Effector CD8-positive, alpha-beta T cell (primary cell): ENCODE measurements at regions not wholly inside any gene's neighbourhood (a gene's known extent, or its start where the extent isn't known, plus 50 kb on each side); places are given as distances from the start of the nearest gene placed in this dataset.

Experiments used
- DNase-seq: peaks from one replicate; lab custom pipeline; 2025; lab: John Stamatoyannopoulos, UW

DNA sequence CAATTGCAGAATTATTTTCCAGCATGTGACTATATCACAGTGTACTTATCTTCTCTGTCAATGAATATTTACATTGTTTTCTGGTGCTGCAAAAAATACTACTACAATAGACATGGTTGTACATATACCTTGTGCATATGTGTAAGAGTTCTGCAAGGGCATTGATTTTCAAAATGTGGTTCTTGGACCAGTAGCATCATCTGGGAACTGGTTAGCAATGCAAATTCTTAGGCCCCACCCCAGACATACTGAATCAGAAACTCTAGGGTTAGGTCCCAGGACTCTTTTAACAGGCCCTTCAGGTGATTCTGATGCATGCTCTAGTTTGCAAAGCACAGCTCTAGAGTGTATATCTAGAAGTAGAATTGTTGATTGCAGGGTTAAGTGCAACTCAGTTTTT is 292.3 kb downstream of the ZNF621 start:
- no peak for DNase-seq

DNA sequence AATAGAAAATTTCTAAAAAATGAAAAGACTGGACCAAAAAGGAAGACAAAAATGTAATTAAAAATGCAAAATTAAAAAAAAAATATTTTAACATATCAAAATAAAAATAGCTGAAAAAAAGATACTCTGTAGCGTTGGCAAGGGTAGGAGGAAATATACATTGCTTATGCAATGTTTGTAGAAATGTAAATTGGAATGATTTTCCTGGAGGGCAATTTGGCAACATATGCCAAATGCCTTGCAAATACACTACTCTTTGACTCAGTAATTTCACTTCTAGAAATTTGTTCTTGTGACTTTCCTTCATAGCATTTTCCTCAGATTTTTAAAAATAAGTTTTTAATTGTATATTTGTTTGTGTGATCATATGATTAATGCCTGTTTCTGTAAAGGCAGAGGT is 296.6 kb downstream of the ZNF621 start:
- DNase-seq, result no peak

DNA sequence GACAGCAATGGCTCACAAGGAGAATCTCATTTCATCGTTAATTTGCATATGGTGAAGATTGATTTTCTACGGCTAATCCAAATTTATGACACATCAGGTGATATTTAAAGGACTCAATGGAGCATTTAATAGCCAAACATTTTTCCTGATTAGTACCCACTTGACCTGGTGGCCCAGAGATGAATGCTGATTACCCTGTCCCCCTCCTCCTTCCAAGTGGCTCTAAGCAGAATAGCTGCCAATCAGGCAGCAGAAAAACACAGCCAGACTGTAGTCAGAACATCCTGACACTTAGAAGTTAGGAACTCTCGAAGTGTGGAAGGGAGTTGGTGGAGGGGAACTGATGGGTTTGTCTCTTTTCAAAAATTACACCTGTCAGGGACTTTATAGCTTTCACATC is 302.5 kb downstream of the ZNF621 start:
- DNase-seq, result no peak

DNA sequence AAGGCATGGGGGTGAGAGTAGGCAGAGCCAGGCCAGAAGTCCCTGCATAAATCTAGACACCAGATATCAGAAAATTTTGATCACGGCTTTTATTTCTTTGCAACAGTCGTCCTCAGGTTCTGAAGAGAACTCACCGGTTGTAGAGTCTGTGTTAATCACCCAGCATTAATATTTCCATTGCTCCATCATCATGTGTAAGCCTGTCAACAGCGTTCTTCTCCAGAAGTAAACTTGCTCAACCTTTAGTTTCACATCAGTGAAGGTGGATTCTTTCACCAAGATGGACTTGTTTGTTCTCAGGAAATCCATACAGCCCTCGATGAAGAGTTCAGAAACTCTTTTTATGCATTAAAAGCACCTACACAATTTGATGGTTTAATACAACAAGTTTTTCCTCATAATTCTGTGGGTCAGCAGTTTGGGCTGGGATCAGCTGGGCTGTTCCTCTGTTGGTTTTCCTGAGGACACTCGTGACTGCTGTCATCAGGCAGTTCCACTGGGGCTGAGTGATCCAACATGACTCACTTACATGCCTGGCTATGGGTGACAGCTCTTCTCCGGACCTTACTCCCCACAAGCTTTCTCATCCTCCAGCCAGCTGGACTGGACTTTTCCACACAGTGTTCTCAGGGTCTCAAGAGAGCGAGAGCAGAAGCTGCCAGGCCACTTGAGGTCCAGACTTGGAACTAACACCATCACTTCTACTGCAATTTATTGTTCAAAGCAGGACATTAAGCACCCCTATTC is 303.4 kb downstream of the ZNF621 start:
- DNase-seq, result no peak

DNA sequence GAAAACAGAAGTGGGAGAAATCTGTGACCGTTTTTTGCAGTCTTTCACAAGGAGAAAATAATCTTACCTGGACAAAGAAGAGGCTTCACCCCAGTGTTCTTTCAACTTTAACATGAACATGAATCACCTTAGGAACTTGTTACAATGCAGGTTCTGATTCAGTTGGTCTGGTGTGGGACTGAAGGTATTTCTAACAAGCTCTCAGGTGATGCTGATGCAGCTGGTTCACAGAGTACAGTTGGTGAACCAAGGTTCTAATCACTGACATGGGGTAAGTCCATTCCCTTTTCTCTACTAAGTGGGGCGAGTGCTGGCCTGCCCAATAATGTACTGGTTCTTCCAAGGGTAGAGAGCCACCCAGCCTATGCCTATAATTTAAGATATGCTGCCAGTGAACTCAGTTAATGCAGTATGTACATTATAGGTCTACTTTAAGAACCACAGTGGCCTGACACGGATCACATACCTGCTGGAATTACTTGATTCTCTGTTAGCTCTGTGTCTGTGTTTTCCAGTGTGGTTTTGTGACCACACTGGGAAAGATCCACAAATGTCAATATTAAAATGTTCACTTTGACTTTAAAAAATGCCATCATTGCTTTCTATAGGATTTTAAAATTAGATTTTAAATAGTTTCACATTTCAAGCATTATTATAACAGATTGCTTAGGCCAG is 304.1 kb downstream of the ZNF621 start:
- no peak for DNase-seq

DNA sequence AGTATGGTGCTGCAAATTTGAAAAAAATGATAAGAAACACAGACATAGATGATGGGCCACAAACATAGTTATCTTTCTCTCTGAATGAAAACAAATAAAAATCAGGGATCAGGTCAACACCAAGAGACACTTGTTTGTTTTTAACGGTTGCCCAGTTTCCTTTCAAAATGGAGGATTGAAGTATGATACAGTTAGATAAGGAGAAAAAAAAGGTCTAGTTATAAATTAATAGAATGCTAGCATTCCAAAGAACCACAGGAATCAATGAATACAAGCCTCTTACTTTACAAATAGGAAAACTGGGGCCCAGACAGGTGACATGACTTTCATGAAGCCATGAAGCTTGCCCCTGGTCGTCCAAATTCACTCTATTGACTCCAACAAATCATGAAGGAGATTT is 305.1 kb downstream of the ZNF621 start:
- no peak for DNase-seq

DNA sequence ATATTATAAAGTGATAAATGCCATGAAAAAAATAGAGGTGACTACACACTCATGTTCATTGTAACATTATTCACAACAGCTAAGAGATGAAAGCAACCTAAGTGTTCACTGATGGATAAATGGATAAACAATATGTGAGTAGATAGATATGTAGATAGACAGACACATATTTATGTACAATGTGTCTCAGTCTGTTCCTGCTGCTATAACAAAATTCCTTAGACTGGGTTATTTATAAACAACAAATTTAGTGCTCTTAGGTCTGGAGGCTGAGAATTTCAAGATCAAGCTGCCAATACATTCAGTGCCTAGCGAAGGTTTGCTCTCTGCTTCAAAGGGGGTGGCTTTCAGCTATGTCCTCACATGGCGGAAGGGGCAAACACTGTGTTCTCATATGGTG is 312.5 kb downstream of the ZNF621 start:
- DNase-seq, result no peak

DNA sequence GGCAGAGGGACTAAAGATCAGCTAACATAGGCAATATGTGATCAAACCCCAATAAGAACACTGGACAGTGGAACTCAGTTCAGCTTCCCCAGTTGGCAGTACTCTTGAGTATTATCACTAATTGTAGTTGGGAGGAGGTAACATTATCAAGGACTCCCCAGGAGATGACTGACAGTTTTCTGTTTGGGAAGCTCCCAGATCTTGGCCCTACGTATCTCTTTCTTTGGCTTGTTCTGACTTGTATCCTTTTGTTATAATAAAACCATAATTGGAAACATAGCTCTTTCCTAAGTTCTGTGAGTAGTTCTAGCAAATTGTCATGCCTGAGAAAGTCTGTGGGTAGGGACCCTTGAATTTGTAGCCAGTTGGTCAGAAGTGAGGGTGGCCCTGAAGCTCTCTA is 316.4 kb downstream of the ZNF621 start:
- DNase-seq, result no peak

DNA sequence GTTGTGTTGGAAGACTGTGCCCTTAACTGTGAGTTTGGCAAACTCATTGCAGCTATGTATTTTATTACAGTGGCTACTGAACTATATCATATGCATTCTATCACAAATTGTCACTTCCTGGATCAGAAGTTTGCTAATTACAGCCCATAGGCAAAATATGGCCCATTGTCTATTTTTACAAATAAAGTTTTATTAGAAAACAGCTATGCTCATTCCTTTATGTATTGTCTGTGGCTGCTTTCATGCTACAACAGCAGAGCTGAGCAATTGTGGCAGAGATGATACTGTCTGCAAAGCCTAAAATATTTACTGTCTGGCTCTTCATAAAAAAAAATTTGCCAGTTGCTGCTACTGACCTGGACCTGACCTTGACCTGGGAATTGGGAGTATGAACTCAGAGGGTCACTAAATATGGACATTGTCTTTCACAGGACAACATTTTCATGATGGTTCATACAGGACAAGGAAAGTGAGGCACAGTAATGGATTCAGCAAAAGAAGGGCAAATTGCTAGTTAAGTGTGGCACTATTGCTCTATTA is 316.9 kb downstream of the ZNF621 start:
- DNase-seq, result no peak

DNA sequence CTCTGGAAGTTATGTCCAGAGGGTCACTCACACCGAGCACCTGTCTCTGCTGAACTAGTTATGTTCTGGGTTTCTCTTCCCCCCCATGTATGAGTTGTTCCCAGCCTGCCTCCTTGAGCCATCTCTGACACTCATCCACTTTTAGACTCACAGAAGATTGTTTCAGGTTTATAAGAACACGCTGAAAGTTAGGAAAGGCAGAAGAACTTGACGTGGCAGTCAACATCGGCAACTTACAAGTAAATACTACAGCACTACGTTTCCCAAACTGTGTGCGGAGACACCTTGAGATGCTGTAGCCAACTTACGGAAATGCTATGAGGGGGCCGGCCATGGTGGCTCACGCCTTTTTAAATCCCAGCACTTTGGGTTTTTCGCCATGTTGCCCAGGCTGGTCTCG is 318.0 kb downstream of the ZNF621 start:
- DNase-seq, result no peak

DNA sequence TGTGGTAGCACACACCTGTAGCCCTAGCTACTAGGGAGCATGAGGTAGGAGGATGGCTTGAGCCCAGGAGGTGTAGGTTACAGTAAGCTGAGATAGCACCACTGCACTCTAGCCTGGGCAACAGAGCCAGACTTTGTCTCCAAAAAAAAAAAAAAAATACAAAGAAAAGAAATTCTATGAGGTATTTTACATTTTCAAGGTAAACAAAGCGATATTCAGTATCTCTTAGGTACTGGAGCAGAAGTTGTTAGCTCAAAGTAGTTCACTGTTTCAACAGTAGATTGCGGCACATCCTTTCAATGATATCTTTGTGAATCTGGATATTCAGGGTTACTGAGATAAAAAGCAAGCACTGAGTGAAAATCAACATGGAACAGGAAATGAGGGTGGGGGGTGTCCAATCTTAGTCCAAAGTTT is 318.5 kb downstream of the ZNF621 start:
- DNase-seq, result no peak

DNA sequence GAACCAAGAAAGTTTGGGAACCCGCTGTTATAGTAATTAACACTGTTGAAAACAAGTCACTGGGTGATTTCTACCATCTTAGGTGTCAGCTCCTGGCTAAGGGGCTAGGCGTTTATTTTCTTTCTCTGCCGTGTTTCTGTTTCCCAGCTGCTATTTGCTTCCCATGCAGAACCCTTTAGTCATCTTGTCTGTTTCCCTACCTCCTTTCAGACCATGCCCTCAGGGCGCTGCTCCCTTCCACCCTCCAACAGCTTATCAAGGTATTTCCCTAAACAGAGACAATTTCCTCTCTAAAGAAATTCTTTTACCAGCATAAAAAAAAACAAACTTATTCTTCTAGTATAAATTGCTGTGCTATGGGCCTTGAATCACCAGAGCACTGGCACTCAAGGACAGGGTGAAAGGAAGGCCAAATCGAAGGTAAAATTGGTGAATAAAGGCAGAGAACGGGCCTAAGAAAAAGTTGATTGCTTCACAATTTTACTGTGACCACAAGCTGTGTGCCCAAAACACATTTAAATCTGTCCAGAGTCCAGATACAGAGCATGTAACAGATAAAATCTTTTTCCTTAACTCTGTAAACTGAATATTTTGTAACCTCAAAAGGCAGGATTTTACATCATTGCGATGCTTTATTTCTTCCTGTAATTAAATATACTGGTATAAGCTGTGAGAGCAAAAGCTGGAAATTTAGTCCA is 319.2 kb downstream of the ZNF621 start:
- no peak for DNase-seq

DNA sequence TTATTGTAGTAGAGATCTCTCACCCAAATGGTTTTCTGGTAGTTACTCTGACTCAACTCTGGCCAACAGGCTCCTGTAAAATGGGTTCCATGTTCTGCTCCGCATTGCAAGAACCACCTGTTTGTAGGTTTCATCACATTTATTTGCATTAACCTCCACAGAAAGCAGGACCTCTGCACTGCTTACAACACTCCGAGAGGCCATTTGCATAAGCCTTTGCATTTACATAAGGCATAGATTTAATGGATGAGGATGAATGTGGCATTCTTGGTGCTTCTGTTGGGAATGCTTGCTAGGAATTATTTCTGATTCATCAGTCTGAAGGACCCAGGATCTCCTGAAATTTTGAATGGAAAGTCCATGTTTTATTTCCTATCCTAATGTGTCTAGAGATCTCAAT is 320.1 kb downstream of the ZNF621 start:
- DNase-seq, result no peak

DNA sequence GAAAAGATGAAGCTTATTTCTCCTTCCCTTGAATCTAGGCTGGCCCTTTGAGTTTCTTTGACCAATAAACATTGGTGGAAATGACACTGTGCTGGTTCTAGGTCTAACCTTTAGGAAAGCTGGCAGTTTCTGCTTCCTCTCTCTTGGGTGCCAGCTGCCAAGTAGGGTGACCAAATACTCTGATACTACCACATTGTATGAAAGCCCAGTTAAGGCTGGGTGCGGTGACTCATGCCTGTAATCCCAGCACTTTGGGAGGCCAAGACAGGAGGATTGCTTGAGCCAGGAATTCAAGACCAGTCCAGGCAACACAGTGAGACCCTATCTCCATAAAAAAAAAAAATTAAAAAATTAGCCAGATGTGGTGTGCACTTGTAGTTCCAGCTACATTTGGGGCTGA is 320.7 kb downstream of the ZNF621 start:
- no peak for DNase-seq

DNA sequence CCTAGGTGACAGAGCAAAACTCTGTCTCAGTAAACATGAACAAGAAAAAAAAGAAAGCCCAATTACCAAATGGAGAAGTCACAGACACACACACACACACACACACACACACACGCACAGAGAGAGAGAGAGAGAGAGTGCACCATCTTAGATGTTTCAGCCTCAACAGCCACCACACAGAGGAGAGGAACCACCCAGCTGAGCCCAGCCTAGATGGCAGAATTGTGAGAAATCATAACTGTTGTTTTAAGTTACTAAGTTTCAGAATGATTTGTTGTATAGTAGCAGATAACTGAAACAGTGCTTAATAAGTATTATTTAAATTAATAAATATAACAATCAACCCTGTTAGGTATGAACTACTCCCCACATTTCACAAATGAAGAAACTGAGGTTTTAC is 321.2 kb downstream of the ZNF621 start:
- DNase-seq, result no peak

DNA sequence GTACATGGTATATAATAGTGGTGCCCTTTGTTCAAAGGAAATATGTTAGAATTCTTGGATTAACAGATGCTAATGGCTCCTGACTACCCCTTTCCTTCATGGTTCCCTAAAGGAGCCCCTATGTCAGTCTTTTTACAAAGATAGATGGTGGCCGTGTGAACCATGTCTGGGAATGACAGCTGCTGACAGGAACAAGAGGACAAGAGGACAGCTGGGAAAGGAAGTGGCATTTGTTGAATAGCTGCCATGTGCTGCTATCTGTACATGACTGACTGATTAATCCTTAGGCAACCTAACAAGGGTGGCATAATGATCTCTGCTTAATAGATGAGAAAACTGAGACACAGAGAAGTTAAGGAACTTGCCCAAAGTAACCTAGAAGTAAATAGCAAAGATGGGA is 321.7 kb downstream of the ZNF621 start:
- no peak for DNase-seq

DNA sequence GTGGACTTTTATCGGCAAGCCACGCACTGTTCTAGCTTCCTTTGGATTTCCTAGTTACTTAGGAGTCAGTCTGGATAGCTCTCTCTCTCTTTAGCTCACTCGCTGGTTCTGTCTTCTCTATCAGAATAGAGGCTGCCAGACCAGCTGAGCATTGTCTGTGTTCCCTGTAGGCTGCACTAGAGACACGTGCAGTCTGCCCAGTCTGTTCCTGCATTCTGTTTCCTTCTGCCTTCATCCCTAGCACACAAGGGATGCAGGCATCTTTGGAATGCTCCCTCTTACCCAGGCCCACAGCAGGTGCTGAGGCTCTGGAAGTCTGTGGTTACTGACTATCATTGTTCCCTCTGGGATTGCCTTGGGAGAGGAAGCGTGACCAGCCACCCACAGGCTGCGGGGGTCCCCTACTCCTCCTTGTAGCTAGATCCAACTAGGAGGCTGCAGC is 322.8 kb downstream of the ZNF621 start:
- DNase-seq, result no peak

DNA sequence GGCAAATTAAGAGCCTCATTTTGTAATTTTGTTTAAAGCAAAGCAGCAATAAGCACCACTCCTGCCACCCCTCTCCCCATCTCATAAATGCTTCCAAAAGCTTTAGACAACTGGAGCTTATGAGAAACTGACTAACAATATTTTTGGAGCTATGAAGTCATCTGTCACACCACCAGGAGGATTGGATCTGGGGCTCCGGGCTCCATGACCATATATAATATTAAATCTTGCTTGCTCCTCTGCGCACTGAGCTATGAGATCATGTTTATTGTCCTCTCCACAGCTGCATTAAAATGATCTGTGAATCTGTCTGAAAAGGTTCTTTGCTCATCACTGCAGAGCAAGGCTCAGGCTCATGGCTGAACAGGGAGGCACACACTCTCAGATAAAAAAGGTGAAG is 323.7 kb downstream of the ZNF621 start:
- no peak for DNase-seq

DNA sequence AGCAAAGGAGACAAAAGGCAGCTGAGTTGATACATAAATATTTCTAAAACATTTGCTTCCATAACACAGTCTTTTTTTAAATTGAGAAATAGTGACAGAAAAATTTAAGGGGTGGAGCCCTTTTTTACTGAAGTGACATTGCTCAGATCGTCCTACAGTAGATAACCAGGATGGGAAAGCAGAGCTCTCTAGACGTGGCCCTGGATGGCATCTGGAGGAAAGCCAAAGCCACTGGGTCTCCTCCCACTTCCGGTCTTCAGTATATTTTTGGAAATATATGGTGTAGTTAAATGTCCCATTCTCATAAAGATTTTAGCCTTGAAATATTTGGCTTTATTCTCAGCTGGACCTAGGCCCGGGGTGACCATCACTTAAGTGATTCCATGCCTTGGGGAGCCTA is 326.1 kb downstream of the ZNF621 start:
- no peak for DNase-seq

DNA sequence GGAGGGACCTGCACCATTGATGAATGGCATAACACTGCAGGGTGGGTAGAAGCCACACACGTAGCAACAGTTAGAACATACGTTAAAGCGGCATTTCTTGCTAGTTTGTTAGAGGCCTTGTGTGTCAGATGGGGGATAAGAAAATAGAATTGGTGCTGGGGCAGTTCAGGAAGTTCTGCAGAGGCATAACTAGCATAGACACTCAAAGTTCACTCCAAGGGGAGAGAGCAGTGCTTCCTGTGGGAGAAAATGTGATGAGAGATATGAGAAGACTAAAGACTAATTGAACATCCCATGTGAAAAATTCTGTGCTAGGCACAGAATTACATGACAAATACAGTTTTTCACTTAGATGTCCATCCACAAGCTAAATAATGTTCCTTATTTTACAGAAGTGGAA is 327.1 kb downstream of the ZNF621 start:
- DNase-seq, result no peak

DNA sequence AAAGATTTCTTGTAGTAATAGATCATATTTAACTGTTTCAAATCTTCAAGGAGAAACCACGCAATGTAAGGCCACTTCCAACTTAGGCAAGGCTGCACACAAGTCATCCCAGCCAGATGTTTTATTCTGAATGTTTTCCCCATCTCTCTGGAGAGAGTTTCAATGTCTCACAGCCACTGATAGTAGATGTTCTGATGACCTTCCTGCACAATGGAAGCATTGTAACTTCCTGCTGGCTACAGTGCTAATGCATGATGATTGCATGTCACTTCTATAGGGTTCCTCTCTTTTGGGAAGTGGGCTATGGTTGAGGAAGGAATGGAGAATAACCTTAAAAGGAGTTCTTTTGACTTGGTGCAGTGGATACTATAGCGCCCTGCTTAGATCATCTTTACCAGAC is 328.0 kb downstream of the ZNF621 start:
- DNase-seq, result no peak

DNA sequence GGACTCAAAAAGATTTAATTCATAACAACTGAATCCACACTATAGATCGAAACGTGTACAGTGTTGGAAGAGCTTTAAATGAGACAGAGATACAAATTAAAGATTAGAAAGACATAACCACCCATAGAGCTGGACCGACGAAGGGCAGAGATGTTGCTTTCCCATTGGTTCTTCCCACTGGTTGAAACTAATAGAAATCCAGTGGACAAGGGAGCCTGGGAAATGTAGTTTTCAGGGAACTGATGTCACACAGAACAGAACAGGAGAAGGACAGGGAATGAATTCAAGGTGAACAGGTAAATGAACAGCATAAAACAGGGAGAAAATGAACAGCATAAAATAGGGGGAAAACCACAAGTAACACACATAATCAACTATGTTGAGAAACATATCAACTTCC is 328.7 kb downstream of the ZNF621 start:
- DNase-seq, result no peak

DNA sequence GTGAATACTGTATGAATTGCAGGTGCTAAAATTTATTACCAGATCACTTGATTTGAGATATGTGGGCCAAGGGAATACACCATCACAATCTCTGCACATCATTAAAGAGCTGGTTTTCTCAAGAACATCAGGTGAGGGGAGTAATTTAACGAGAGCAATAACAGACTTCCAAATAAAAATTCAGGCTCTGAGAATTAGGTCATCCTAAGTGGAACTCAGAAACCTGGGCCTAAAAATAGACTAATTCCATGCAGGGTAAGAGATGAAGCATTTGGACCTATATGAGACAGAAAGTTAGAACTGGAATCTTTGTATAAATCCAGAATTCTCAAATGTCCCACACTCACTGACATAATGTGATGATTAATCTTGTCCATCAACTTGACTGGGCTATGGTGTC is 331.1 kb downstream of the ZNF621 start:
- no peak for DNase-seq
